Transverse colon (tissue), 4 donors: ENCODE measurements at regions not wholly inside any gene's neighbourhood (a gene's known extent, or its start where the extent isn't known, plus 50 kb on each side); places are given as distances from the start of the nearest gene placed in this dataset.

Source experiments
- EP300 ChIP-seq: sonication (generic); formaldehyde crosslinking; IDR thresholded peaks from one replicate; pipeline ENCODE4 v1.6.1; 2017; ENCODE audit warnings: antibody characterized with exemption, low read depth
- POLR2A ChIP-seq: fragments of 450-650 bp; IDR thresholded peaks from one replicate; pipeline ENCODE4 v1.6.1; 2016; ENCODE audit warnings: antibody characterized with exemption, mild to moderate bottlenecking, moderate library complexity
- POLR2AphosphoS5 ChIP-seq, 3 donors: sonication (generic); formaldehyde crosslinking; IDR thresholded peaks; one replicate each; pipeline ENCODE4 v1.6.1; 2016; ENCODE audit warnings: antibody characterized with exemption in 3 of 3
- TF ChIP-seq, protein P1 (sequence below), 5 experiments: fragments of 200-600 bp in 3 of 5; fragments of 450-650 bp in 2 of 5; sonication (generic) in 3 of 5; IDR thresholded peaks; 1 replicate in 2 of 5; 2 replicates in 3 of 5; pipeline ENCODE4 v1.5.1; 2016 to 2017; ENCODE audit warnings: antibody characterized with exemption in 5 of 5, inconsistent platforms in 3 of 5, mild to moderate bottlenecking in 2 of 5, moderate library complexity in 1 of 5

DNA sequence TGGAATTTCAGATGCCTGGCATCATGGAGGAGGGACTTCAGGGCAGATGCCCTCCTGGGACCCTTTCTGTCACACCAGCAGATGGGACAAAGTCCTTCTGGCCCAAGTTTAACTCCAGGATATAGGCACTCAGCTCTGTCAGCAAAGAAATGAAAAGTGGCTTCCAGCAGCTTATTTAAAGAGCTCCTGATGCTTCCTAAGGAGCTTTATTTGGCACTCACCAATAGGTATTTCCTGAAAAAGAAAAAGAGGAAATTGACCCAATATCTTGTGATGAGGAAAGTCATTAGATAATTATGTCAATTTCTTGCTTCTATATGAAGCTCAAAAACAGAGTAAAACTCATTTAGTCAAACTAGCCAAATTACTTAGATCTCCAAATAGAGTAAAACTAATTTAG is 224.6 kb downstream of the RAP2A start:
- TF ChIP-seq, protein P1, sequence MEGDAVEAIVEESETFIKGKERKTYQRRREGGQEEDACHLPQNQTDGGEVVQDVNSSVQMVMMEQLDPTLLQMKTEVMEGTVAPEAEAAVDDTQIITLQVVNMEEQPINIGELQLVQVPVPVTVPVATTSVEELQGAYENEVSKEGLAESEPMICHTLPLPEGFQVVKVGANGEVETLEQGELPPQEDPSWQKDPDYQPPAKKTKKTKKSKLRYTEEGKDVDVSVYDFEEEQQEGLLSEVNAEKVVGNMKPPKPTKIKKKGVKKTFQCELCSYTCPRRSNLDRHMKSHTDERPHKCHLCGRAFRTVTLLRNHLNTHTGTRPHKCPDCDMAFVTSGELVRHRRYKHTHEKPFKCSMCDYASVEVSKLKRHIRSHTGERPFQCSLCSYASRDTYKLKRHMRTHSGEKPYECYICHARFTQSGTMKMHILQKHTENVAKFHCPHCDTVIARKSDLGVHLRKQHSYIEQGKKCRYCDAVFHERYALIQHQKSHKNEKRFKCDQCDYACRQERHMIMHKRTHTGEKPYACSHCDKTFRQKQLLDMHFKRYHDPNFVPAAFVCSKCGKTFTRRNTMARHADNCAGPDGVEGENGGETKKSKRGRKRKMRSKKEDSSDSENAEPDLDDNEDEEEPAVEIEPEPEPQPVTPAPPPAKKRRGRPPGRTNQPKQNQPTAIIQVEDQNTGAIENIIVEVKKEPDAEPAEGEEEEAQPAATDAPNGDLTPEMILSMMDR (IDR thresholded peaks at IDR 0.05) = no peak
- TF ChIP-seq EP300 (no peak), POLR2A (no peak), POLR2AphosphoS5 (IDR thresholded peaks at IDR 0.05) (no peak)
